ENCODE measurements at regions not wholly inside any gene's neighbourhood (a gene's known extent, or its start where the extent isn't known, plus 50 kb on each side); places are given as distances from the start of the nearest gene placed in this dataset.

- in situ Hi-C loops (cut with HindIII; ENCODE audit: low pct_ligation_motif_present, low sequenced_read_pairs), result no loop called here
- H3K4me3 ChIP-seq (ENCODE audit: low read depth, low read length), result no peak overlapping the region
- no peaks in the 10 kb centered on the region for H3K27me3 ChIP-seq (replicated peaks)
- no peak overlapping the region for H3K27ac ChIP-seq
- H3K36me3 ChIP-seq (replicated peaks), result no peaks in the 10 kb centered on the region
- DNase-seq, result no peak
- TF ChIP-seq, protein P1, sequence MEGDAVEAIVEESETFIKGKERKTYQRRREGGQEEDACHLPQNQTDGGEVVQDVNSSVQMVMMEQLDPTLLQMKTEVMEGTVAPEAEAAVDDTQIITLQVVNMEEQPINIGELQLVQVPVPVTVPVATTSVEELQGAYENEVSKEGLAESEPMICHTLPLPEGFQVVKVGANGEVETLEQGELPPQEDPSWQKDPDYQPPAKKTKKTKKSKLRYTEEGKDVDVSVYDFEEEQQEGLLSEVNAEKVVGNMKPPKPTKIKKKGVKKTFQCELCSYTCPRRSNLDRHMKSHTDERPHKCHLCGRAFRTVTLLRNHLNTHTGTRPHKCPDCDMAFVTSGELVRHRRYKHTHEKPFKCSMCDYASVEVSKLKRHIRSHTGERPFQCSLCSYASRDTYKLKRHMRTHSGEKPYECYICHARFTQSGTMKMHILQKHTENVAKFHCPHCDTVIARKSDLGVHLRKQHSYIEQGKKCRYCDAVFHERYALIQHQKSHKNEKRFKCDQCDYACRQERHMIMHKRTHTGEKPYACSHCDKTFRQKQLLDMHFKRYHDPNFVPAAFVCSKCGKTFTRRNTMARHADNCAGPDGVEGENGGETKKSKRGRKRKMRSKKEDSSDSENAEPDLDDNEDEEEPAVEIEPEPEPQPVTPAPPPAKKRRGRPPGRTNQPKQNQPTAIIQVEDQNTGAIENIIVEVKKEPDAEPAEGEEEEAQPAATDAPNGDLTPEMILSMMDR (IDR thresholded peaks at IDR 0.05; ENCODE audit: low read depth, low read length, missing control alignments), result no peak
These were observed 148.6 kb upstream of the MTNR1B start for GRCh38 chr11:92820860-92821259.

DNA sequence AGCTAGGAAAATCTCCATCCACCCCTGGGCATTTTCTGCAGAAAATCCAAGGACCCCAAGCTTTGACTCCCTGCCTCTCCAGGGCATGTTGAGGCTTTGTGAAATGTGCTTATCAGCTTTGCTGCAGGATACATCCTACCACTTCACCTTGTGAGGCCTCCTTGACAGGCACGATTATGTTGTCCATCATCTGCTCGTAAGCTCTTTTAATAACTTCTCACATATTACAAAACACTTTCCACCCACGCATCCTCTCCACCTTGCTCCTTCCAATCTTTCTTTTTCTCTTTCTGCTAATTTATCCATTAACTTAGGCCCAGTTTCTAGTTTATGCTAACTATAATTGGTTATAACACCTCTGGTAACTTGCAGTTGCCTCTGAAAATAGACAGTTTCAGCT lies 147.0 kb upstream of the MTNR1B start:
- H3K27ac ChIP-seq, result no peak overlapping the region
- H3K4me3 ChIP-seq (ENCODE audit: low read depth, low read length), result no peak overlapping the region
- no peaks in the 10 kb centered on the region for H3K36me3 ChIP-seq (replicated peaks)
- TF ChIP-seq, protein P1 (IDR thresholded peaks at IDR 0.05; ENCODE audit: low read depth, low read length, missing control alignments), result no peak
- in situ Hi-C loops (cut with HindIII; ENCODE audit: low pct_ligation_motif_present, low sequenced_read_pairs), result no loop called here
- H3K27me3 ChIP-seq (replicated peaks), result no peaks in the 10 kb centered on the region
- DNase-seq, result no peak

GRCh38 chr11:92826136-92826535 lies 143.3 kb upstream of the MTNR1B start:
- in situ Hi-C loops (cut with HindIII; ENCODE audit: low pct_ligation_motif_present, low sequenced_read_pairs), result no loop called here
- Histone ChIP-seq H3K27me3 (replicated peaks) (no peaks in the 10 kb centered on the region), H3K4me3 (ENCODE audit: low read depth, low read length) (no peak overlapping the region), H3K27ac (no peak overlapping the region), H3K36me3 (replicated peaks) (no peaks in the 10 kb centered on the region)
- TF ChIP-seq, protein P1 (IDR thresholded peaks at IDR 0.05; ENCODE audit: low read depth, low read length, missing control alignments), result no peak
- DNase-seq, result peak; percentile 24

GRCh38 chr11:92826603-92827002 lies 142.8 kb upstream of the MTNR1B start:
- in situ Hi-C loops (cut with HindIII; ENCODE audit: low pct_ligation_motif_present, low sequenced_read_pairs), result no loop called here

DNA sequence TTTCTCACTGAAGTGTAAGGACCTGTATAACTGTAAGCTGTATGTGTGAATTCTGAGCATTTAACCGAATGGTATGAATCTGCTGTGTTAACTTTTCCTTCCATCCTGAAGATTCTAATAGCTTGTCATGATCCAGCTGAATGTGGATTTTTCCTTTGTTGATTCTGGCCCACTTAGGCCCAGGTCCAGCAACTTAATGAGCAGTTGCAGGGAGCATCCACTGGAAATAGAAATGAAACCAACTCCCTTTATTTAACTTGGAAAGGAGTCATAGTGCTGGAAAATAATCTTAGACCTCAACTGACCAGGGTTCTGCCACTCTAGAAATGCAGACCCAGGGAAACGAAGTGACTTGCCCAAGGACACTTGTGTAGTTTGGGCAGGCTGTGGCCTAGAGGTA lies 142.3 kb upstream of the MTNR1B start:
- TF ChIP-seq, protein P1 (IDR thresholded peaks at IDR 0.05; ENCODE audit: low read depth, low read length, missing control alignments), result no peak
- H3K27ac ChIP-seq, result no peak overlapping the region
- no peak overlapping the region for H3K4me3 ChIP-seq (ENCODE audit: low read depth, low read length)
- no peak for DNase-seq
- H3K36me3 ChIP-seq (replicated peaks), result no peaks in the 10 kb centered on the region
- no peaks in the 10 kb centered on the region for H3K27me3 ChIP-seq (replicated peaks)
- in situ Hi-C loops (cut with HindIII; ENCODE audit: low pct_ligation_motif_present, low sequenced_read_pairs), result no loop called here

More at GRCh38 chr11:92826603-92827002, 142.8 kb upstream of the MTNR1B start:
- no peaks in the 10 kb centered on the region for H3K36me3 ChIP-seq (replicated peaks)
- no peaks in the 10 kb centered on the region for H3K27me3 ChIP-seq (replicated peaks)
- H3K4me3 ChIP-seq (ENCODE audit: low read depth, low read length), result no peak overlapping the region
- H3K27ac ChIP-seq, result no peak overlapping the region
- DNase-seq, result no peak
- TF ChIP-seq, protein P1 (IDR thresholded peaks at IDR 0.05; ENCODE audit: low read depth, low read length, missing control alignments), result no peak

- in situ Hi-C loops (cut with HindIII; ENCODE audit: low pct_ligation_motif_present, low sequenced_read_pairs), result no loop called here
These were observed 140.9 kb upstream of the MTNR1B start for GRCh38 chr11:92828556-92828955.

More at GRCh38 chr11:92828556-92828955, 140.9 kb upstream of the MTNR1B start:
- H3K36me3 ChIP-seq (replicated peaks), result no peaks in the 10 kb centered on the region
- no peaks in the 10 kb centered on the region for H3K27me3 ChIP-seq (replicated peaks)
- TF ChIP-seq, protein P1 (IDR thresholded peaks at IDR 0.05; ENCODE audit: low read depth, low read length, missing control alignments), result no peak
- H3K4me3 ChIP-seq (ENCODE audit: low read depth, low read length), result no peak overlapping the region
- H3K27ac ChIP-seq, result no peak overlapping the region
- no peak for DNase-seq

All from brain microvascular endothelial cell (primary cell).